Right lobe of liver (tissue), 6 donors: ENCODE measurements at regions not wholly inside any gene's neighbourhood (a gene's known extent, or its start where the extent isn't known, plus 50 kb on each side); places are given as distances from the start of the nearest gene placed in this dataset.
A peak's percentile ranks its signal among the peaks of the same experiment; 100 is the strongest.

Experiments used
- ATAC-seq, 4 donors: fragments of 200-7000 bp; cut with Tn5 transposase; one replicate each; pipeline ENCODE4 v1.9.1; 2020; ENCODE audit warnings: mild to moderate bottlenecking in 4 of 4, moderate library complexity in 4 of 4
- DNase-seq, 3 donors: peaks; one replicate each; pipeline ENCODE4 v3.0.0-alpha.2; 2020
- H3K27ac ChIP-seq, 3 donors: fragments of 200-600 bp; one replicate each; pipeline ENCODE4 v1.8.0; 2022
- H3K27me3 ChIP-seq, 2 donors: fragments of 200-600 bp; one replicate each; pipeline ENCODE4 v1.8.0; 2022
- H3K36me3 ChIP-seq, 4 donors: fragments of 200-600 bp; sonication (generic) in 1 of 4; one replicate each; pipeline versions ENCODE4 v1.5.1 to v1.8.0; 2017 to 2022; ENCODE audit warnings: control low read depth in 1 of 4
- H3K4me1 ChIP-seq, 4 donors: fragments of 200-600 bp; sonication (generic) in 1 of 4; one replicate each; pipeline versions ENCODE4 v1.5.1 to v1.8.0; 2017 to 2022; ENCODE audit warnings: control low read depth in 1 of 4
- H3K4me3 ChIP-seq, 3 donors: fragments of 200-600 bp; one replicate each; pipeline ENCODE4 v1.8.0; 2022
- H3K9me3 ChIP-seq, 4 donors: fragments of 200-600 bp; sonication (generic) in 1 of 4; one replicate each; pipeline versions ENCODE4 v1.5.1 to v1.8.0; 2017 to 2022; ENCODE audit warnings: control low read depth in 1 of 4
- POLR2A ChIP-seq: fragments of 450-650 bp; IDR thresholded peaks from one replicate; pipeline ENCODE4 v1.6.1; 2017; ENCODE audit warnings: antibody characterized with exemption, mild to moderate bottlenecking
- WGBS: methylation state at CpG from one replicate; pipeline ENCODE4 v1.1.6; 2018; ENCODE audit warnings: low coverage, low lambda C conversion rate; ENCODE audit not compliant: insufficient coverage; ENCODE audit errors: missing lambda C conversion rate; 5-methylcytosine and 5-hydroxymethylcytosine counted together
- intact Hi-C, 2 donors: fragments of 100-400 bp; cut with DNase I; formaldehyde crosslinking; loops; one replicate each; pipeline versions ENCODE4 v1.11.2 to v1.14.1; 2022
- TF ChIP-seq, protein P1 (sequence below), 4 donors: fragments of 200-600 bp in 3 of 4; fragments of 450-650 bp in 1 of 4; IDR thresholded peaks; one replicate each; pipeline versions ENCODE4 v1.5.1 to v1.8.0; 2016 to 2022; ENCODE audit warnings: antibody characterized with exemption in 4 of 4, mild to moderate bottlenecking in 2 of 4
- donor health status: DM: no; HTN: yes; CAD: no.
- donor health status: DM: no; HTN: no; CAD: no.
- donor health status: DM: no; HTN: no; CAD: no.
- donor health status: DM: no; HTN: yes; CAD: no.
- donor health status: DM: no; HTN: yes; CAD: no.

- 76% methylated on average over 2 of the region's 2 CpGs for whole genome bisulfite sequencing
Observed at GRCh38 chr20:19960745-19961144, 56.4 kb upstream of the NAA20 start.

DNA sequence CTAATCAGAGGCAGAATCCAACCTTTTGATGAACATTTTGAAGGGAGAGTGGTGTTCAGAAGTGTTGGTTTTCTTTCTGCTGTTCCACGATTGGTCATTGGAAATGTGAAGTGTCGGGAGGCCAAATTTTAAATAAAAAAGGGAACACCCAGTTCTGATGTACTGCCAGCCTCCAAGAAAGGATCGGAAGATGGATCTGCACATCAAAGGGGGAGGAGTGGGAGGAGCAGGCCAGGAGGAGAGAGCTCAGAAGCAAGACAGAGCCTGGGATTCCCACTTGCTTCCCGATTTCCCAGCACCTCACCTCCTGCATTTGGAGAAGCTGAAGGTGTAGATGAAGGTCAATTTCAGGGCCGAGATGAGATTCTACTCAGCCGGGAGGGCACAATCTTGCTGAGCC lies 55.9 kb upstream of the NAA20 start:
- H3K4me1 ChIP-seq, result peaks cover 2 to 21% (median 11%) of the 10 kb centered on the region in 4 donors
- H3K9me3 ChIP-seq, result no peaks in the 10 kb centered on the region
- WGBS, result 70% methylated on average over 4 of the region's 6 CpGs
- DNase-seq, result no peak
- H3K4me3 ChIP-seq, result no peak overlapping the region
- intact Hi-C loops, result no loop called here
- no peaks in the 10 kb centered on the region for H3K27me3 ChIP-seq
- ATAC-seq, result no peak
- peaks cover 0 to 39% (median 3%) of the 10 kb centered on the region in 4 donors for H3K36me3 ChIP-seq
- TF ChIP-seq, protein P1, sequence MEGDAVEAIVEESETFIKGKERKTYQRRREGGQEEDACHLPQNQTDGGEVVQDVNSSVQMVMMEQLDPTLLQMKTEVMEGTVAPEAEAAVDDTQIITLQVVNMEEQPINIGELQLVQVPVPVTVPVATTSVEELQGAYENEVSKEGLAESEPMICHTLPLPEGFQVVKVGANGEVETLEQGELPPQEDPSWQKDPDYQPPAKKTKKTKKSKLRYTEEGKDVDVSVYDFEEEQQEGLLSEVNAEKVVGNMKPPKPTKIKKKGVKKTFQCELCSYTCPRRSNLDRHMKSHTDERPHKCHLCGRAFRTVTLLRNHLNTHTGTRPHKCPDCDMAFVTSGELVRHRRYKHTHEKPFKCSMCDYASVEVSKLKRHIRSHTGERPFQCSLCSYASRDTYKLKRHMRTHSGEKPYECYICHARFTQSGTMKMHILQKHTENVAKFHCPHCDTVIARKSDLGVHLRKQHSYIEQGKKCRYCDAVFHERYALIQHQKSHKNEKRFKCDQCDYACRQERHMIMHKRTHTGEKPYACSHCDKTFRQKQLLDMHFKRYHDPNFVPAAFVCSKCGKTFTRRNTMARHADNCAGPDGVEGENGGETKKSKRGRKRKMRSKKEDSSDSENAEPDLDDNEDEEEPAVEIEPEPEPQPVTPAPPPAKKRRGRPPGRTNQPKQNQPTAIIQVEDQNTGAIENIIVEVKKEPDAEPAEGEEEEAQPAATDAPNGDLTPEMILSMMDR (IDR thresholded peaks at IDR 0.05), result no peak
- no peak for TF ChIP-seq POLR2A
- no peak overlapping the region for H3K27ac ChIP-seq

More at GRCh38 chr20:19960745-19961144, 56.4 kb upstream of the NAA20 start:
- DNase-seq, result no peak
- no peak for TF ChIP-seq POLR2A
- TF ChIP-seq, protein P1 (IDR thresholded peaks at IDR 0.05), result no peak
- Histone ChIP-seq H3K4me1 (peaks cover 2 to 21% (median 10%) of the 10 kb centered on the region in 4 donors), H3K27me3 (no peaks in the 10 kb centered on the region), H3K27ac (no peak overlapping the region), H3K9me3 (no peaks in the 10 kb centered on the region), H3K36me3 (peaks cover 0 to 40% (median 3%) of the 10 kb centered on the region in 4 donors), H3K4me3 (no peak overlapping the region)
- ATAC-seq, result no peak
- intact Hi-C loops, result no loop called here

DNA sequence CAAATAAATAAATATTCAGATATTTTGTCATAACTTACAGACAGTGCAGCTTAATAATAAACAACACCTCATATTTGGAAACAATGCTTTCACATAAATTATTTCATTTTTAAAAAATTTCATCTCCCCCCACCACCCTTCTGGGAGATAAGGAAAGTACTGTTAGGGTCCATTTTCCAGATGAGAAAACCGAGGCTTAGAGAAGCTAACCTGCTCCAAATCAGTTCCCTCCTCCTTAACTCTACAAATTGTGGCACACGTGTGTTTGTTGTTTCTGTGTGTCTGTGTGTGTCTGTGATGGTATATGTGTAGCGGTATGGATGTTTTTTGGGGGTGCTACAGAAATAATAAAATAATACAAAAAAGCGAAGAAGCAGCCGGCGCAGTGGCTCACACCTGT lies 54.2 kb upstream of the NAA20 start:
- Histone ChIP-seq H3K36me3 (peaks cover 0 to 25% (median 3%) of the 10 kb centered on the region in 4 donors), H3K4me3 (no peak overlapping the region), H3K9me3 (no peaks in the 10 kb centered on the region), H3K4me1 (peaks cover 2 to 33% (median 18%) of the 10 kb centered on the region in 4 donors), H3K27ac (no peak overlapping the region), H3K27me3 (no peaks in the 10 kb centered on the region)
- TF ChIP-seq, protein P1 (IDR thresholded peaks at IDR 0.05), result no peak
- TF ChIP-seq POLR2A, result no peak
- intact Hi-C loops, result no loop called here
- WGBS, result 87% methylated on average over 6 of the region's 6 CpGs
- no peak for ATAC-seq
- DNase-seq, result no peak

DNA sequence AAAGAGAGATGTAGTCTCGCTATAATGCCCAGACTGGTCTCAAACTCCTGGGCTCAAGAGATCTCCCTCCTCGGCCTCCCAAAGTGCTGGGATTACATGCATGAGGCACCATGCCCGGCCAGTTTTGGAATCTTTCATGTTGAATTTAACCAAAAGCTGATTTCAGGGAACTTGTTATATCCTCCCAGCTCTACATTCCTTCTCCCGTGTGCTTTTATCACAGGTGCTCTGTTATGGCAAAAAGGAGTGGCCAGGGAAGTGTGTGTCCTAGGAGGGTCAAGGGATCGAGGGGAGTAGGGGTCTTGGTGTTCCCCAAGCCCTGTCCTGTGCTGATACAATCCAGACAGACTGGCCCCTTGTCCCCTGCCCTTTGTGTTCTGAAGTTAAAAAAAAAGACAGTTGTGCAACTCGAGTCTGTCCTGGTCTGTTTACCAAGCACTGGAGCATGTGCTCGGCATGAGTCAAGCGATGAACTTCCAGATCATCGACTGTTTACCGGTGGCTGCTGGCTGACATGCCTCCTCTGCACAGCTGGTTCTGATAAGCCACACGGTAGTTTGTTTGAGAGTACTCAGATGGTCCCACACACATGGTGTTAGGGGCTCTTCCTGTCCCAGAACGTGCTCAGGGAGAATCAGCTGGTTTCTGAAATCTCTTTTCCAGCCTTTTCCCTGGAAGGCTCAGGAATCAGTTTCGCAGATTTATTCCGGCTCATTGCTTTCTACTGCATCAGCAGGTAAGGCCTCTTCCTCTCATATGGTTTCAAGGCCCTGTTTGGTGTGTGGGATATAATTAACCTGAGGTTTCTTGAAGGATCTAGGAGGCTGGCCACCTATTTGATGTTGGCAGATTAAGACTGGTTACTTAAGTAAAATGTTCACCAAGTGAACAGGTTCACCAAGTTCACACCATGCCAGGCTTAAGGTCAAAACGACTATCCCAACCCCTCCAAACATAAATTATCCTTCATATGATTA lies 52.6 kb upstream of the NAA20 start:
- peak; percentile 80 to 91 (median 91) for DNase-seq
- H3K36me3 ChIP-seq, result peaks cover 0 to 12% (median 0%) of the 10 kb centered on the region in 4 donors
- no peak overlapping the region for H3K4me3 ChIP-seq
- WGBS, result 27% methylated on average over 15 of the region's 15 CpGs
- intact Hi-C loops, result no loop called here
- H3K9me3 ChIP-seq, result no peaks in the 10 kb centered on the region
- no peak for TF ChIP-seq POLR2A
- TF ChIP-seq, protein P1 (IDR thresholded peaks at IDR 0.05), result no peak
- peaks cover 2 to 33% (median 19%) of the 10 kb centered on the region in 4 donors for H3K4me1 ChIP-seq
- H3K27me3 ChIP-seq, result no peaks in the 10 kb centered on the region
- peak; percentile 84 to 92 (median 90) for ATAC-seq
- H3K27ac ChIP-seq, result peak overlapping the region; percentile 65 to 76 (median 74)
